IMR-90 (cell line): ENCODE measurements at regions not wholly inside any gene's neighbourhood (a gene's known extent, or its start where the extent isn't known, plus 50 kb on each side); places are given as distances from the start of the nearest gene placed in this dataset.

ENCODE experiments used
- ATAC-seq: fragments of 200-7000 bp; cut with Tn5 transposase; 2 replicates; pipeline ENCODE4 v1.9.1; 2020; ENCODE audit warnings: low read depth, mild to moderate bottlenecking, moderate library complexity
- BruUV-seq: library from RNA; stranded (reverse); fragments of 400-500 nt; replicated peaks from 2 replicates; lab custom pipeline; 2021; lab: Mats Ljungman, UMichigan
- CTCF ChIA-PET: fragments of 300-600 bp; formaldehyde crosslinking; extraction: SDS; loops from one replicate; lab custom pipeline; 2021; ENCODE audit warnings: antibody characterized with exemption; lab: Yijun Ruan, JAX
- POLR2A ChIA-PET: fragments of 300-600 bp; sonication (Branson Sonifier 250); formaldehyde crosslinking; loops from one replicate; lab custom pipeline; 2022; ENCODE audit warnings: antibody characterized with exemption; ENCODE audit not compliant: unreplicated experiment; lab: Charles Lee
- DNase-seq: peaks from one replicate; pipeline ENCODE4 v3.0.0; 2013
- H2AFZ ChIP-seq: replicated peaks from 2 replicates; pipeline ENCODE3; 2013; ENCODE audit warnings: low read length, mild to moderate bottlenecking; ENCODE audit not compliant: poor library complexity
- H2AK5ac ChIP-seq: 2 replicates; pipeline ENCODE4 v1.6.1; 2013; ENCODE audit warnings: low read depth, low read length, inconsistent platforms
- H2AK9ac ChIP-seq: replicated peaks from 2 replicates; pipeline ENCODE3; 2013; ENCODE audit warnings: mild to moderate bottlenecking, low read depth, low read length, moderate library complexity; ENCODE audit not compliant: poor library complexity
- H2BK120ac ChIP-seq: 2 replicates; pipeline ENCODE4 v1.6.1; 2013; ENCODE audit warnings: low read depth, low read length, inconsistent platforms
- H2BK15ac ChIP-seq: 3 replicates; pipeline ENCODE4 v1.6.1; 2013; ENCODE audit warnings: low read depth, low read length, inconsistent platforms
- H2BK20ac ChIP-seq: 2 replicates; pipeline ENCODE4 v1.6.1; 2013; ENCODE audit warnings: low read depth, mild to moderate bottlenecking, inconsistent platforms, low read length, moderate library complexity
- H2BK5ac ChIP-seq: 2 replicates; pipeline ENCODE4 v1.6.1; 2013; ENCODE audit warnings: mild to moderate bottlenecking, low read depth, low read length, inconsistent platforms; ENCODE audit not compliant: poor library complexity, severe bottlenecking
- H3K14ac ChIP-seq: replicated peaks from 2 replicates; pipeline ENCODE4 v1.6.1; 2013; ENCODE audit warnings: low read depth, low read length, inconsistent platforms
- H3K18ac ChIP-seq: 2 replicates; pipeline ENCODE4 v1.6.1; 2013; ENCODE audit warnings: low read depth, low read length, control low read depth
- H3K23ac ChIP-seq: 2 replicates; pipeline ENCODE4 v1.6.1; 2013; ENCODE audit warnings: low read depth, low read length, inconsistent platforms
- H3K27ac ChIP-seq: 2 replicates; pipeline ENCODE4 v1.5.1; 2013; ENCODE audit warnings: mild to moderate bottlenecking, control low read depth, low read length; ENCODE audit not compliant: insufficient read depth
- H3K27me3 ChIP-seq: 2 replicates; pipeline ENCODE4 v1.6.1; 2013; ENCODE audit warnings: low read length; ENCODE audit not compliant: control insufficient read depth, insufficient read depth
- H3K36me3 ChIP-seq: 2 replicates; pipeline ENCODE4 v1.6.1; 2013; ENCODE audit warnings: low read length, mixed read lengths; ENCODE audit not compliant: control insufficient read depth, insufficient read depth
- H3K4ac ChIP-seq: 2 replicates; pipeline ENCODE4 v1.6.1; 2013; ENCODE audit warnings: low read depth, low read length, inconsistent platforms
- H3K4me1 ChIP-seq: 2 replicates; pipeline ENCODE4 v1.6.1; 2013; ENCODE audit warnings: low read length, mixed read lengths; ENCODE audit not compliant: control insufficient read depth, insufficient read depth
- H3K4me2 ChIP-seq: 2 replicates; pipeline ENCODE4 v1.6.1; 2013; ENCODE audit warnings: low read depth, mild to moderate bottlenecking, control low read depth, low read length, moderate library complexity
- H3K4me3 ChIP-seq: 2 replicates; pipeline ENCODE4 v1.5.1; 2013; ENCODE audit warnings: low read depth, mild to moderate bottlenecking, control low read depth, low read length, moderate library complexity; ENCODE audit not compliant: insufficient read depth
- H3K56ac ChIP-seq: 2 replicates; pipeline ENCODE4 v1.6.1; 2013; ENCODE audit warnings: low read length, inconsistent platforms; ENCODE audit not compliant: insufficient read depth; ENCODE audit errors: extremely low read depth
- H3K79me1 ChIP-seq, 2 experiments: 2 replicates each; pipeline ENCODE4 v1.6.1; 2013; ENCODE audit warnings: low read length in 2 of 2, inconsistent platforms in 1 of 2, low read depth in 1 of 2
- H3K9ac ChIP-seq: 2 replicates; pipeline ENCODE4 v1.6.1; 2013; ENCODE audit warnings: low read depth, low read length, control low read depth
- H3K9me1 ChIP-seq: 2 replicates; pipeline ENCODE4 v1.6.1; 2013; ENCODE audit warnings: low read length, inconsistent platforms; ENCODE audit not compliant: insufficient read depth
- H3K9me3 ChIP-seq: 2 replicates; pipeline ENCODE4 v1.6.1; 2013; ENCODE audit warnings: low read length; ENCODE audit not compliant: control insufficient read depth, insufficient read depth
- H4K20me1 ChIP-seq: 2 replicates; pipeline ENCODE4 v1.6.1; 2013; ENCODE audit warnings: low read length, inconsistent platforms; ENCODE audit not compliant: insufficient read depth
- H4K5ac ChIP-seq: 2 replicates; pipeline ENCODE4 v1.6.1; 2013; ENCODE audit warnings: mild to moderate bottlenecking, low read depth, low read length, control low read depth
- H4K8ac ChIP-seq, 2 experiments: 2 replicates each; pipeline ENCODE4 v1.6.1; 2013; ENCODE audit warnings: low read depth in 2 of 2, low read length in 2 of 2, control low read depth in 1 of 2, inconsistent platforms in 1 of 2
- H4K91ac ChIP-seq: 2 replicates; pipeline ENCODE4 v1.6.1; 2013; ENCODE audit warnings: low read depth, low read length, inconsistent platforms; ENCODE audit not compliant: insufficient read depth
- BHLHE40 ChIP-seq: fragments of 150-350 bp; IDR thresholded peaks from 2 replicates; pipeline ENCODE4 v1.6.1; 2016; ENCODE audit warnings: mild to moderate bottlenecking, low read depth, low read length
- CEBPB ChIP-seq: IDR thresholded peaks from 2 replicates; pipeline ENCODE4 v1.6.1; 2012; ENCODE audit warnings: low read depth, low read length, improper control_type of control experiment
- RAD21 ChIP-seq: IDR thresholded peaks from 2 replicates; pipeline ENCODE4 v1.6.1; 2012; ENCODE audit warnings: low read length, improper control_type of control experiment
- WGBS, 2 experiments: methylation state at CpG; one replicate each; pipeline versions ENCODE4 v1.1.5 to v1.1.7; 2013; ENCODE audit warnings: missing lambda C conversion rate in 2 of 2; ENCODE audit not compliant: insufficient read length in 1 of 2; ENCODE audit errors: extremely low coverage in 2 of 2; 5-methylcytosine and 5-hydroxymethylcytosine counted together
- dilution Hi-C: fragments of 300-500 bp; cut with HindIII; formaldehyde crosslinking; loops from one replicate; pipeline ENCODE4 v1.14.3; 2018; ENCODE audit warnings: low sequenced_read_pairs; ENCODE audit not compliant: unreplicated experiment
- in situ Hi-C: fragments of 300-500 bp; cut with MboI; formaldehyde crosslinking; loops from 3 replicates; pipeline ENCODE4 v1.14.3; 2019; ENCODE audit warnings: low sequenced_read_pairs, inconsistent platforms, mixed read lengths
- intact Hi-C: fragments of 100-400 bp; cut with micrococcal nuclease; formaldehyde crosslinking; loops from 2 replicates; pipeline ENCODE4 v1.10.0; 2022

DNA sequence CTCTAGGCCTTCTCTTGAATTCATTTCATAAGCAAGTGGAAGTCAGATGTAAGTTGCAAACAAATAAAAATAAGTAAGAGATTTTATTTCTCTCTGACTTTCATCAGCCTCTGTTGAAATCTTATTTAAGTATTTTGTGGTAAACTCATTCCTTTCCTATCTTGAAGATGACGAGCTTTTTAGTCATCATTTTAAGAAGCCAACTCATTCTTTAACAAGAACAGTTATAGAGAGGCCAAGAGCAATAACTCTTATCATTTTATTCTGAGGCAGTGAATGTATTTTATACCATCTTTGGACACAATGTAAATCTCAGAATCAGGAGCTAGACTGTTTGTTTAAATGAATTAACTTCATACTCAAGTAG lies 147.5 kb upstream of the MBNL1 start (continued):
- TF ChIP-seq RAD21 = no peak

DNA sequence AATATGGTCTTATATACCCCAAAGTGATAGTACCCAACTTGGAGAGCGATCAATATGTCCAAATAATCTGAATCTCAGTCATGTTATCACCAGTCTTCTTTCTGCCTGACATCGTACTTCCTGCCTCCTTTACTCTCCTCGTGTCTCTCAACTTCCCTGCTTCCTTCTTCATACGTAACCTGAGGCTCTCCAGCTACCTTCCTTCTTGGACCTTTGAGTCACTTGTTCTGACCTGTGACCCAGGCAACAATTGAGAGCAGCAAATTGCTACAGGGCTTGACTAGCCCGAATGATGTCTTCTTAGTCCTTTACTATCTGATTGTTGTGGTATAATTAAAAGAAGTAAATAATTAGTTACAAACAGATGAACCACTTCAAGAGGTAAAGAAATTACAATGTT lies 145.9 kb upstream of the MBNL1 start:
- H2AK9ac ChIP-seq = no peak overlapping the region
- peak overlapping the region; percentile 98 for H2AK5ac ChIP-seq
- no peak overlapping the region for H3K4me3 ChIP-seq
- H4K5ac ChIP-seq = peak overlapping the region; percentile 56
- H3K14ac ChIP-seq = peak overlapping the region; percentile 98
- no peaks in the 10 kb centered on the region for H3K9me3 ChIP-seq
- peak overlapping the region; percentile 52 to 88 for H4K8ac ChIP-seq
- peak overlapping the region; percentile 70 for H2AFZ ChIP-seq
- POLR2A ChIA-PET = no interaction called here
- peak overlapping the region; percentile 22 for H3K18ac ChIP-seq
- peak overlapping the region; percentile 95 for H2BK5ac ChIP-seq
- no peak for ATAC-seq
- no TSS peak for BruUV-seq
- H3K56ac ChIP-seq = no peak overlapping the region
- in situ Hi-C loops (no loop called here), intact Hi-C loops (no loop called here), dilution Hi-C loops (no loop called here)
- 100% methylated on average over 1 of the region's 5 CpGs; no CpG with 5 or more reads in 1 of the 2 experiments for WGBS, 2 experiments
- peaks cover 2 to 4% of the 10 kb centered on the region in 2 experiments; a peak in 2 of 4 replicates for H3K79me1 ChIP-seq
- H4K20me1 ChIP-seq = no peaks in the 10 kb centered on the region
- no peak overlapping the region for H3K9ac ChIP-seq
- H2BK15ac ChIP-seq = peak overlapping the region; percentile 100
- H3K4me1 ChIP-seq = peaks cover 10% of the 10 kb centered on the region; the same call in 1 of the 2 replicates
- peak overlapping the region; percentile 96 for H2BK120ac ChIP-seq
- H3K9me1 ChIP-seq = peaks cover 3% of the 10 kb centered on the region; the same call in 1 of the 2 replicates
- H4K91ac ChIP-seq = peak overlapping the region; percentile 84
- no peak overlapping the region for H3K4me2 ChIP-seq
- peak overlapping the region; percentile 97 for H2BK20ac ChIP-seq
- no peaks in the 10 kb centered on the region for H3K27me3 ChIP-seq
- peak overlapping the region; percentile 97 for H3K4ac ChIP-seq
- no peaks in the 10 kb centered on the region for H3K36me3 ChIP-seq
- DNase-seq = no peak
- CTCF ChIA-PET = no interaction called here
- H3K23ac ChIP-seq = peak overlapping the region; percentile 92; the same call in 1 of the 2 replicates
- TF ChIP-seq BHLHE40 (no peak), CEBPB (no peak)
- peak overlapping the region; percentile 74; the same call in 1 of the 2 replicates for H3K27ac ChIP-seq
